ENCODE measurements at regions not wholly inside any gene's neighbourhood (a gene's known extent, or its start where the extent isn't known, plus 50 kb on each side); places are given as distances from the start of the nearest gene placed in this dataset.

- Histone ChIP-seq H3K4me2 (no peak overlapping the region), H4K20me1 (ENCODE audit: insufficient read depth) (no peaks in the 10 kb centered on the region), H3K27me3 (ENCODE audit: insufficient read depth, low read depth) (no peaks in the 10 kb centered on the region), H2AFZ (ENCODE audit: low read depth) (no peak overlapping the region), H3K4me3 (IDR thresholded peaks at IDR 0.05; ENCODE audit: insufficient read depth, low read depth, low read length) (no peak overlapping the region), H3K79me2 (ENCODE audit: insufficient read depth, low read depth) (no peaks in the 10 kb centered on the region), H3K4me1 (ENCODE audit: low read depth, poor library complexity, severe bottlenecking) (no peaks in the 10 kb centered on the region), H3K27ac (no peak overlapping the region), H3K36me3 (ENCODE audit: insufficient read depth) (no peaks in the 10 kb centered on the region), H3K9ac (no peak overlapping the region)
- TF ChIP-seq CTCF (conservative IDR thresholded peaks at IDR 0.05; ENCODE audit: low read depth, low read length): no peak
These were observed 546.9 kb upstream of the GHITM start for GRCh38 chr10:83592337-83592935.

GRCh38 chr10:83603708-83604107 lies 535.6 kb upstream of the GHITM start:
- H3K4me3 ChIP-seq (IDR thresholded peaks at IDR 0.05; ENCODE audit: insufficient read depth, low read depth, low read length): no peak overlapping the region
- no peak overlapping the region for H3K4me2 ChIP-seq
- H3K4me1 ChIP-seq (ENCODE audit: low read depth, poor library complexity, severe bottlenecking): no peaks in the 10 kb centered on the region
- H3K9ac ChIP-seq: no peak overlapping the region
- H2AFZ ChIP-seq (ENCODE audit: low read depth): no peak overlapping the region
- no peaks in the 10 kb centered on the region for H4K20me1 ChIP-seq (ENCODE audit: insufficient read depth)
- H3K79me2 ChIP-seq (ENCODE audit: insufficient read depth, low read depth): no peaks in the 10 kb centered on the region
- no peaks in the 10 kb centered on the region; the same call in 1 of the 2 replicates for H3K36me3 ChIP-seq (ENCODE audit: insufficient read depth)
- no peaks in the 10 kb centered on the region for H3K27me3 ChIP-seq (ENCODE audit: insufficient read depth, low read depth)
- no peak overlapping the region for H3K27ac ChIP-seq
- no peak for TF ChIP-seq CTCF (conservative IDR thresholded peaks at IDR 0.05; ENCODE audit: low read depth, low read length)

- H2AFZ ChIP-seq (ENCODE audit: low read depth): no peak overlapping the region
- H3K9ac ChIP-seq: no peak overlapping the region
- no peaks in the 10 kb centered on the region for H3K27me3 ChIP-seq (ENCODE audit: insufficient read depth, low read depth)
- H3K79me2 ChIP-seq (ENCODE audit: insufficient read depth, low read depth): no peaks in the 10 kb centered on the region
- no peak for TF ChIP-seq CTCF (conservative IDR thresholded peaks at IDR 0.05; ENCODE audit: low read depth, low read length)
- H3K27ac ChIP-seq: no peak overlapping the region
- H3K36me3 ChIP-seq (ENCODE audit: insufficient read depth): no peaks in the 10 kb centered on the region; the same call in 1 of the 2 replicates
- no peaks in the 10 kb centered on the region for H3K4me1 ChIP-seq (ENCODE audit: low read depth, poor library complexity, severe bottlenecking)
- H3K4me3 ChIP-seq (IDR thresholded peaks at IDR 0.05; ENCODE audit: insufficient read depth, low read depth, low read length): no peak overlapping the region
- no peak overlapping the region for H3K4me2 ChIP-seq
- no peaks in the 10 kb centered on the region for H4K20me1 ChIP-seq (ENCODE audit: insufficient read depth)
These were observed 533.3 kb upstream of the GHITM start for GRCh38 chr10:83605783-83606630.

GRCh38 chr10:83607959-83608745 lies 531.2 kb upstream of the GHITM start:
- H3K36me3 ChIP-seq (ENCODE audit: insufficient read depth): no peaks in the 10 kb centered on the region; the same call in 1 of the 2 replicates
- no peak overlapping the region for H3K4me2 ChIP-seq
- no peaks in the 10 kb centered on the region for H4K20me1 ChIP-seq (ENCODE audit: insufficient read depth)
- no peaks in the 10 kb centered on the region for H3K4me1 ChIP-seq (ENCODE audit: low read depth, poor library complexity, severe bottlenecking)
- no peak overlapping the region for H3K9ac ChIP-seq
- no peak for TF ChIP-seq CTCF (conservative IDR thresholded peaks at IDR 0.05; ENCODE audit: low read depth, low read length)
- no peak overlapping the region for H3K27ac ChIP-seq
- H3K27me3 ChIP-seq (ENCODE audit: insufficient read depth, low read depth): no peaks in the 10 kb centered on the region
- H2AFZ ChIP-seq (ENCODE audit: low read depth): no peak overlapping the region
- H3K79me2 ChIP-seq (ENCODE audit: insufficient read depth, low read depth): no peaks in the 10 kb centered on the region
- H3K4me3 ChIP-seq (IDR thresholded peaks at IDR 0.05; ENCODE audit: insufficient read depth, low read depth, low read length): no peak overlapping the region

All from KMS-11 (cell line).